Astrocyte (in vitro differentiated cells and primary cell): ENCODE measurements at regions not wholly inside any gene's neighbourhood (a gene's known extent, or its start where the extent isn't known, plus 50 kb on each side); places are given as distances from the start of the nearest gene placed in this dataset.

Source experiments
- DNase-seq: peaks from one replicate; pipeline ENCODE4 v3.0.0-alpha.2; 2010; ENCODE audit warnings: low read depth
- FAIRE-seq: peaks from 2 replicates; lab custom pipeline; 2011; peaks lifted over from hg19 to GRCh38; lab: Jason Lieb, UNC
- H2AFZ ChIP-seq: 2 replicates; pipeline ENCODE4 v1.6.0; 2012; ENCODE audit warnings: low read depth, low read length, inconsistent platforms
- H3K27ac ChIP-seq: 2 replicates; pipeline ENCODE4 v1.5.1; 2011; ENCODE audit warnings: low read depth, low read length, inconsistent platforms
- H3K27me3 ChIP-seq: 2 replicates; pipeline ENCODE4 v1.6.0; 2011; ENCODE audit warnings: low read length, inconsistent platforms; ENCODE audit not compliant: insufficient read depth
- H3K36me3 ChIP-seq: 2 replicates; pipeline ENCODE4 v1.5.1; 2011; ENCODE audit warnings: low read length, inconsistent platforms; ENCODE audit not compliant: insufficient read depth
- H3K4me1 ChIP-seq: 2 replicates; pipeline ENCODE4 v1.5.1; 2011; ENCODE audit warnings: low read length, inconsistent platforms; ENCODE audit not compliant: insufficient read depth
- H3K4me2 ChIP-seq: 2 replicates; pipeline ENCODE4 v1.6.0; 2012; ENCODE audit warnings: low read length, inconsistent platforms
- H3K4me3 ChIP-seq: 2 replicates; pipeline ENCODE4 v1.5.1; 2011; ENCODE audit warnings: low read depth, mild to moderate bottlenecking, low read length, inconsistent platforms; ENCODE audit not compliant: insufficient read depth
- H3K79me2 ChIP-seq: 2 replicates; pipeline ENCODE4 v1.6.0; 2012; ENCODE audit warnings: mild to moderate bottlenecking, low read length, inconsistent platforms; ENCODE audit not compliant: insufficient read depth
- H3K9ac ChIP-seq: 2 replicates; pipeline ENCODE4 v1.6.0; 2012; ENCODE audit warnings: mild to moderate bottlenecking, low read length, inconsistent platforms
- H3K9me3 ChIP-seq: 2 replicates; pipeline ENCODE4 v1.5.1; 2012; ENCODE audit warnings: low read depth, mild to moderate bottlenecking, low read length, inconsistent platforms; ENCODE audit not compliant: insufficient read depth
- H4K20me1 ChIP-seq: 2 replicates; pipeline ENCODE4 v1.6.0; 2012; ENCODE audit warnings: low read length, inconsistent platforms; ENCODE audit not compliant: insufficient read depth
- H3K27ac Mint-ChIP-seq: one replicate; pipeline ENCODE4 v1.8.0; 2021; ENCODE audit warnings: mild to moderate bottlenecking, mixed read lengths; ENCODE audit not compliant: unreplicated experiment
- H3K27me3 Mint-ChIP-seq: one replicate; pipeline ENCODE4 v1.8.0; 2021; ENCODE audit warnings: low read depth, mixed read lengths; ENCODE audit not compliant: unreplicated experiment
- H3K36me3 Mint-ChIP-seq: one replicate; pipeline ENCODE4 v1.8.0; 2021; ENCODE audit warnings: low read depth, mixed read lengths; ENCODE audit not compliant: unreplicated experiment
- H3K4me1 Mint-ChIP-seq: one replicate; pipeline ENCODE4 v1.8.0; 2021; ENCODE audit warnings: low read depth, mixed read lengths; ENCODE audit not compliant: unreplicated experiment
- H3K4me3 Mint-ChIP-seq: one replicate; pipeline ENCODE4 v1.8.0; 2021; ENCODE audit warnings: mild to moderate bottlenecking, moderate library complexity, mixed read lengths; ENCODE audit not compliant: unreplicated experiment
- H3K9me3 Mint-ChIP-seq: one replicate; pipeline ENCODE4 v1.8.0; 2021; ENCODE audit warnings: mild to moderate bottlenecking, mixed read lengths; ENCODE audit not compliant: unreplicated experiment
- EZH2 ChIP-seq: IDR thresholded peaks from 2 replicates; pipeline ENCODE4 v1.6.1; 2012; ENCODE audit warnings: mild to moderate bottlenecking, low read length, inconsistent platforms; ENCODE audit not compliant: insufficient read depth
- TF ChIP-seq, protein P1 (sequence below): IDR thresholded peaks from 2 replicates; pipeline ENCODE4 v1.5.1; 2011; ENCODE audit warnings: low read depth, mild to moderate bottlenecking, inconsistent platforms, low read length, moderate library complexity; ENCODE audit not compliant: insufficient read depth

DNA sequence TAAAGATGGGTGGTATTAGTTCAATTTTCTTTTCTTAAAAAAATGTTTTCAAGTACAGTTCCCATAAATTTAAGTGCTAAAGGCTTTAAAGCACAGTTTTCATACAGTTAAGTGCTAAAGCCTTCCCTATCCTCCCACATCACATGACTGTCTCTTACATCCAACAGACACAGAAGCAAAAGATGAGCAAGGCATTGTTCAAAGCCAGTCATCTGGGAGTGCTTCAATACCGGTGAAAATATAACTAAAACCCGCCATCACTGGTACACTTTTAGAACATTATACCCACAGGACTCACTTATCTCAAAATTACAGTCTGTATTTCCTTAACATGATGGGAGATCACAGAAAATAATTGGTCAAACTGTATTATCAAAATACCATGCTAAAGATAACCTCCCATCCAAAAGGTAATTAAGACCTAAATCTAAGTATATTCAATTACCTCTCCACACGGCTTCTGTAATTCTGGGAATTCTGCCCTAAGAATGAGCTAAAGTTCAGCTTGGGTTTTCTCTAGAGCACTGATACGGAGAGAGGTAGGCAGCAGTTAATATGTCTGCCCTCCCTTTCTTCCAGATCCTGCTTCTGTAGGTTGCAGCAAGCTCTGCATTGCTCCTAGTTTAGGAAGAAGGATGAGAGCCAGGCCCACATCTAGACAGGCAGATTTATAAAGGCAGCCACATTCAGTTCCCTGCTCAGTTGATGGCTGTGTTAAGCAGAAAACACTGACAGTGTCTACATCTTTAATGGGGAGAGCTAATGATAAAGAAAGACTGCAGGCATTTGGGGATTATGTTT lies 474.8 kb upstream of the PFKP start:
- Histone ChIP-seq H3K27ac (no peak overlapping the region), H4K20me1 (no peaks in the 10 kb centered on the region), H2AFZ (no peak overlapping the region), H3K9ac (no peak overlapping the region), H3K79me2 (no peaks in the 10 kb centered on the region), H3K36me3 (no peaks in the 10 kb centered on the region), H3K27me3 (no peaks in the 10 kb centered on the region), H3K4me2 (no peak overlapping the region), H3K9me3 (peaks cover 7% of the 10 kb centered on the region), H3K4me3 (no peak overlapping the region), H3K4me1 (no peaks in the 10 kb centered on the region)
- TF ChIP-seq, protein P1, sequence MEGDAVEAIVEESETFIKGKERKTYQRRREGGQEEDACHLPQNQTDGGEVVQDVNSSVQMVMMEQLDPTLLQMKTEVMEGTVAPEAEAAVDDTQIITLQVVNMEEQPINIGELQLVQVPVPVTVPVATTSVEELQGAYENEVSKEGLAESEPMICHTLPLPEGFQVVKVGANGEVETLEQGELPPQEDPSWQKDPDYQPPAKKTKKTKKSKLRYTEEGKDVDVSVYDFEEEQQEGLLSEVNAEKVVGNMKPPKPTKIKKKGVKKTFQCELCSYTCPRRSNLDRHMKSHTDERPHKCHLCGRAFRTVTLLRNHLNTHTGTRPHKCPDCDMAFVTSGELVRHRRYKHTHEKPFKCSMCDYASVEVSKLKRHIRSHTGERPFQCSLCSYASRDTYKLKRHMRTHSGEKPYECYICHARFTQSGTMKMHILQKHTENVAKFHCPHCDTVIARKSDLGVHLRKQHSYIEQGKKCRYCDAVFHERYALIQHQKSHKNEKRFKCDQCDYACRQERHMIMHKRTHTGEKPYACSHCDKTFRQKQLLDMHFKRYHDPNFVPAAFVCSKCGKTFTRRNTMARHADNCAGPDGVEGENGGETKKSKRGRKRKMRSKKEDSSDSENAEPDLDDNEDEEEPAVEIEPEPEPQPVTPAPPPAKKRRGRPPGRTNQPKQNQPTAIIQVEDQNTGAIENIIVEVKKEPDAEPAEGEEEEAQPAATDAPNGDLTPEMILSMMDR = no peak
- no peak for TF ChIP-seq EZH2
- H3K4me1 Mint-ChIP-seq = peaks cover 2% of the 10 kb centered on the region
- H3K36me3 Mint-ChIP-seq = no peaks in the 10 kb centered on the region
- FAIRE-seq (no peak), DNase-seq (no peak)
- H3K9me3 Mint-ChIP-seq = peaks cover 4% of the 10 kb centered on the region
- H3K27ac Mint-ChIP-seq = no peak overlapping the region
- no peak overlapping the region for H3K4me3 Mint-ChIP-seq
- H3K27me3 Mint-ChIP-seq = peaks cover 13% of the 10 kb centered on the region

DNA sequence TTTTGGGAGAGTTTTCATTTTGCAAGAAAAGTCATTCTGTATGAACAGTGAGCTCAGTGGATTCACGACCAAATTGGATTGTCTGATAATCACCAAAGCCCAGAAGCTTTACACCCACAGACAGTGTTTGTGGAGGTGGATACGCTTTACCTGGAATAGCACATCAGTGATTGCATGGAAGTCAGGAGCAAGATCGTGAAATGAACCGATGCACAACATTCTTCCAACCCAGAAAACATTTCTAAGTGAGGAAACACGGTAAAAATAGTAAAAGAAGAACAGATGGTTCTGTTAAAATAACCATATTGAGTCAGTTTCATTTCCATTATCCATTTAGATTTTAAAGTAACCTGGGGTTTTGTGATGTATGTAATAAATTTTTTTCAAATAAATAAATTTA lies 478.2 kb upstream of the PFKP start:
- no peaks in the 10 kb centered on the region for H3K79me2 ChIP-seq
- H4K20me1 ChIP-seq = no peaks in the 10 kb centered on the region
- no peak overlapping the region for H3K4me3 ChIP-seq
- TF ChIP-seq, protein P1 = no peak
- TF ChIP-seq EZH2 = no peak
- Mint-ChIP-seq H3K27me3 (peaks cover 11% of the 10 kb centered on the region), H3K4me3 (no peak overlapping the region), H3K36me3 (no peaks in the 10 kb centered on the region), H3K27ac (no peak overlapping the region), H3K4me1 (no peaks in the 10 kb centered on the region), H3K9me3 (peaks cover 4% of the 10 kb centered on the region)
- H3K9ac ChIP-seq = no peak overlapping the region
- no peak overlapping the region for H2AFZ ChIP-seq
- H3K4me2 ChIP-seq = no peak overlapping the region
- H3K27me3 ChIP-seq = no peaks in the 10 kb centered on the region
- no peak for DNase-seq
- H3K4me1 ChIP-seq = no peaks in the 10 kb centered on the region
- no peaks in the 10 kb centered on the region for H3K36me3 ChIP-seq
- no peak overlapping the region for H3K27ac ChIP-seq
- H3K9me3 ChIP-seq = no peaks in the 10 kb centered on the region
- FAIRE-seq = no peak

DNA sequence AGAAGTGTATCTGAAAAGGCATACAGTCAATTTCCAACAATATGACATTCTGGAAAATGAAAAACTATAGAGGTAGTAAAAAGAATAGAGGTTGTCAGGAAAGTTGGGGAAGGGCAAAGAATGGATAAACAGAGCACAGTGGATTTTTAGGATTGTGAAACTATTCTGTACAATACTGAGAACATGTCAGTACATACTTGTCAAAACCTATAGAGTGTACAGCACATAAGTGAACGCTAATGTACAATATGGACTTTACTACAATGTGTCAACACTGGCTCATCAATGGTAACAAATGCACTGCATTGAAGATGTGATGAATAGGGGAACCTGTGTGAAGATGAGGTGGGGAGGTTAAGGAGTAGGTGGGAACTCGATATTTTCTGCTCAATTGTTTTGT lies 483.0 kb upstream of the PFKP start:
- no peak overlapping the region for H3K27ac ChIP-seq
- H3K36me3 Mint-ChIP-seq = no peaks in the 10 kb centered on the region
- no peak overlapping the region for H3K4me3 Mint-ChIP-seq
- no peak overlapping the region for H3K9ac ChIP-seq
- TF ChIP-seq, protein P1 = no peak
- no peak for TF ChIP-seq EZH2
- no peaks in the 10 kb centered on the region for H3K27me3 ChIP-seq
- H3K4me1 Mint-ChIP-seq = no peaks in the 10 kb centered on the region
- no peaks in the 10 kb centered on the region for H3K27me3 Mint-ChIP-seq
- no peak overlapping the region for H3K27ac Mint-ChIP-seq
- no peaks in the 10 kb centered on the region for H3K36me3 ChIP-seq
- H3K9me3 Mint-ChIP-seq = no peaks in the 10 kb centered on the region
- H4K20me1 ChIP-seq = no peaks in the 10 kb centered on the region
- no peak overlapping the region for H2AFZ ChIP-seq
- DNase-seq (no peak), FAIRE-seq (no peak)
- H3K4me2 ChIP-seq = no peak overlapping the region
- H3K4me1 ChIP-seq = no peaks in the 10 kb centered on the region
- no peaks in the 10 kb centered on the region for H3K79me2 ChIP-seq
- no peak overlapping the region for H3K4me3 ChIP-seq
- no peaks in the 10 kb centered on the region for H3K9me3 ChIP-seq
